Skeletal muscle satellite cell (primary cell): ENCODE measurements at regions not wholly inside any gene's neighbourhood (a gene's known extent, or its start where the extent isn't known, plus 50 kb on each side); places are given as distances from the start of the nearest gene placed in this dataset.

Experiments used
- H3K27me3 ChIP-seq: 2 replicates; pipeline ENCODE4 v1.7.0; 2013; ENCODE audit warnings: low read length; ENCODE audit not compliant: control insufficient read depth, insufficient read depth
- H3K36me3 ChIP-seq: 2 replicates; pipeline ENCODE4 v1.7.0; 2013; ENCODE audit warnings: mild to moderate bottlenecking, control low read depth, low read length; ENCODE audit not compliant: insufficient read depth
- H3K4me1 ChIP-seq: 2 replicates; pipeline ENCODE4 v1.7.0; 2013; ENCODE audit warnings: low read length; ENCODE audit not compliant: control insufficient read depth, insufficient read depth
- H3K4me2 ChIP-seq: 2 replicates; pipeline ENCODE4 v1.7.0; 2013; ENCODE audit warnings: mild to moderate bottlenecking, low read length
- H3K4me3 ChIP-seq: 2 replicates; pipeline ENCODE4 v1.7.0; 2013; ENCODE audit warnings: low read length
- H3K9ac ChIP-seq: 2 replicates; pipeline ENCODE4 v1.7.0; 2013; ENCODE audit warnings: mild to moderate bottlenecking, low read depth, low read length, moderate library complexity
- H3K9me3 ChIP-seq: replicated peaks from 2 replicates; pipeline ENCODE4 v1.7.0; 2013; ENCODE audit warnings: mild to moderate bottlenecking, control low read depth, low read length

DNA sequence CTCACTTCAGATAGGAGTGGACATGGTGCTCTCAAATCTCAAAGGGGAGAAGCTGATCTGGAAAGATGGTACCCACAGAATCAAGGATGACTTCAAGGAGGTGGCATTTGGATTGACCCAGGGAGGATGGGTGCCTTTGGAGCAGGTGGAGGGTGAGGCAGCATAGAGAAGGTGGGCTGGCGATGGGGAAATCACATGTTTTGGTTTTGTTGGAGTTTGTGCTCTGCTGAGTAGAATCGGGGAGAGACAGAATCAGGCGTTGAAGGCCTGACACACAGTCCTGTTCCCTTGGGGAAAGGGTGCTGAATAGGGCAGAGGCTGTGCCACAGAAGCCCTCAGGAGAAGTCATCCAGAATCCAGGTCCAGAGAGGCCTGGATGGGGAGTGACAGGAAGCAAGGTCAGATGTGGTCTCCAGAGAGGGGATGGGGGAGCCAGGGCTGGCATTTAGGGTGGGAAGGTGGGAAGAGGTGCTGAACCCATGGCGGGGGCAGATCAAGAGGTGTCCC lies 291.1 kb downstream of the GLRX3 start:
- Histone ChIP-seq H3K36me3 (no peaks in the 10 kb centered on the region), H3K9me3 (peaks cover 38% of the 10 kb centered on the region), H3K4me3 (no peak overlapping the region), H3K9ac (no peak overlapping the region), H3K4me2 (no peak overlapping the region), H3K27me3 (no peaks in the 10 kb centered on the region), H3K4me1 (no peaks in the 10 kb centered on the region)

DNA sequence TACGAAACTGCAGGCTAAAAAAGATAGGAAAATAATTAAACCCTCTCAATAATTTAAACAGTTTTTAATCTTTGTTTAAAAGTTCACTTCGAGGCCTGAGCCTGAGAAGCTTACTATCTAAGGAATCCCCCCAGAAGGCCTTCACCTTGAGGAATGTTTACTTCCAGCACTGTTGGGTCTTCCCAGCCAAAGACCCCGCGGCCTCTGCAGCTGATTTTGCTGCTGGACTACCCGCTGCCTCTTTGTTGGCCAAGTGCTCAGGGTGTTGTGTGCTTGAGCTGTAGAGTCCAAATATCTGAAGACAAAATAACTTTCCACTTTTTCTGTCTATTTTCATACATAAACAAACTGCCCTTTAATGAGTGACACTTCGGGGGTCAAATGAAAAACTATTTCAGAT lies 292.7 kb downstream of the GLRX3 start:
- Histone ChIP-seq H3K4me1 (no peaks in the 10 kb centered on the region), H3K36me3 (no peaks in the 10 kb centered on the region), H3K9ac (no peak overlapping the region), H3K4me3 (no peak overlapping the region), H3K4me2 (no peak overlapping the region), H3K27me3 (no peaks in the 10 kb centered on the region), H3K9me3 (peaks cover 32% of the 10 kb centered on the region)

DNA sequence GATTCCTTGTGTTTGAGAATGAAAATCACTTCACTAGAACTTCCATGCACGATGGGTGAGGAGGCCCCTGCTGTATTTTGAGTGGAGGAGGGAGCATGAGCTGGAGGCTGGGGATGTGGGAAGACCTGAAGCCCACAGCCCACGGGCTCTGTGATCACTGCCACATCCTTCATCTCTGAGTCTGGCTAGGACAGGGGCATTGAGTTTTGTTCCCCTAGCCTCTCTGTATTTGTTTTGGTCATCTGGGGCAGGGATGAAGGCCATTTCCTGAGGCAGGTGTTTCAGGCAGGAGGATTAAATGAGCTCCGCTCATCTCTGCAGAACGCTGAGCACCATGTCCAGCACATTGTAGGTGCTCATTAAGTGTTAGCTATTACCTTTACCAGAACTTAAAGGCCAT lies 293.6 kb downstream of the GLRX3 start:
- H3K27me3 ChIP-seq: no peaks in the 10 kb centered on the region
- no peak overlapping the region for H3K9ac ChIP-seq
- no peak overlapping the region for H3K4me3 ChIP-seq
- peaks cover 33% of the 10 kb centered on the region for H3K9me3 ChIP-seq
- no peak overlapping the region for H3K4me2 ChIP-seq
- H3K4me1 ChIP-seq: no peaks in the 10 kb centered on the region
- H3K36me3 ChIP-seq: no peaks in the 10 kb centered on the region

DNA sequence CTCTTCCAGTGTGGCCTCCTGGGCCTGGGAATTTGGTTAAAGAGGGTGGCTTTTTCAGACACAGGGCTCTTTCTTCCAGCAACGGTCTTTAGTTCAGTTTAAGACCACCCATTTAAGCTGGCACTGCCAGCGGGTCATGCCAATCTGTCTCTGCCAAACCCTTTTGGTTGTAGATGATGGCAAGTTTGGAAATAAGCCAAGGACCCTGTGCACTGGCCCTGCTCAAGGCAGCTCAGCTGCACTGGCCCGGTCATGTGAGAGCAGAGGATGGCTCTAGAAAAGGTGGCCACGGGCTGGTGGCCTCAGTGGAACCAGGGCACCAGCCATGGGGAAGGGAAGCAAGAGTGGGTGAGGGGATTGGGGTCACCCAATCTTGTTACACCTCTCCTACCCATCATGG lies 294.1 kb downstream of the GLRX3 start:
- H3K4me2 ChIP-seq: no peak overlapping the region
- no peak overlapping the region for H3K9ac ChIP-seq
- no peaks in the 10 kb centered on the region for H3K4me1 ChIP-seq
- no peak overlapping the region for H3K4me3 ChIP-seq
- peaks cover 33% of the 10 kb centered on the region for H3K9me3 ChIP-seq
- H3K36me3 ChIP-seq: no peaks in the 10 kb centered on the region
- no peaks in the 10 kb centered on the region for H3K27me3 ChIP-seq

- Histone ChIP-seq H3K4me1 (no peaks in the 10 kb centered on the region), H3K9me3 (peaks cover 28% of the 10 kb centered on the region), H3K9ac (no peak overlapping the region)
These were observed 294.9 kb downstream of the GLRX3 start for GRCh38 chr10:130430852-130431704.

GRCh38 chr10:130432271-130432670 lies 296.1 kb downstream of the GLRX3 start:
- Histone ChIP-seq H3K4me3 (no peak overlapping the region), H3K4me2 (no peak overlapping the region), H3K27me3 (no peaks in the 10 kb centered on the region), H3K4me1 (no peaks in the 10 kb centered on the region), H3K9ac (no peak overlapping the region), H3K36me3 (no peaks in the 10 kb centered on the region), H3K9me3 (peaks cover 25% of the 10 kb centered on the region)

More at GRCh38 chr10:130430852-130431704, 294.9 kb downstream of the GLRX3 start:
- H3K27me3 ChIP-seq: no peaks in the 10 kb centered on the region
- no peaks in the 10 kb centered on the region for H3K36me3 ChIP-seq
- H3K4me2 ChIP-seq: no peak overlapping the region
- H3K4me3 ChIP-seq: no peak overlapping the region

GRCh38 chr10:130432850-130433249 lies 296.7 kb downstream of the GLRX3 start:
- no peak overlapping the region for H3K4me3 ChIP-seq
- H3K4me1 ChIP-seq: no peaks in the 10 kb centered on the region
- H3K36me3 ChIP-seq: no peaks in the 10 kb centered on the region
- H3K27me3 ChIP-seq: no peaks in the 10 kb centered on the region
- no peak overlapping the region for H3K4me2 ChIP-seq
- no peak overlapping the region for H3K9ac ChIP-seq
- peaks cover 22% of the 10 kb centered on the region for H3K9me3 ChIP-seq

DNA sequence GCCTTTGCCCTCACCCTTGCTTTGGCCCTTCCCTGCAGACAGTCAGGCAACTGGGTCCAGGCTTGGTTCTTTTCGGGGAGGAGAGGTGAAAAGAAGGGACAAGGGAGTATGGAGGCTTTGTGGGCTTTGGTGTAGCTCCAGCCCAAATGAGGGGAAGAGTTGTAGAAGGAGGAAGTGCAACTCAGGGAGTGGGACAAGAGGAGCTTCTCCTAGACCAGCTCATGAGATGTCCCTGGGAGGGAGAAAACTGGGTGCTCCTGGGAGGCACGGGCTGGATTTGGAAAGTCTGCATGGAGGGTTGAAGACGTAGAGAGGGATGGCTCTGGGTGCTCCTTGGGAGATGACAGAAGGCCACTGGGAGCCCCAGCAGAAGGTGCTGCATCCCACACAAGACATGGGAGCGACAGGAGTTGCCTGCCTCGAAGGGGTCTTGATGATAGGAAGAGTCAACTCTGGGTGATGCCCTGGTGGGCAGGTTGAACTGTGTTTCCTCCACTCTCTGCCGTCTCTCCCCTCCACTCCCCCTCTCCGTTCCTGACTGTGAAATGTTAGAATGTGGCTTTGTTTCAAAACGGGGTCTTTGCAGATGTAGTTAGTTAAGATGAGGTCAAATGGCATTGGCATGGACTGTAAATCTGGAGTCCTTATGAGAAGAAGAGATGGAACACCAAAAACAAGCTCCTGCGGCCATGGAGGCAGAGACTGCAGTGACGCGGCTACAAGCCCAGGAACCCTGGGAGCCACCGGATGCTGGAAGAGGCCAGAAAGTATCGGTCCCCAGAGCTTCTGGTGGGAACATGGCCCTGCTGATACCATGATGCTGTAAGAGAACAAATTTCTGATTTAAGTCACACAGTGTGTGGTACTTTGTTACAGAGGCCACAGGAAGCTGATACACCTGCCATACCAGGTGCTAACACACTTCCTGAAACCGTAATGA lies 298.5 kb downstream of the GLRX3 start:
- Histone ChIP-seq H3K36me3 (no peaks in the 10 kb centered on the region), H3K4me1 (no peaks in the 10 kb centered on the region), H3K4me3 (no peak overlapping the region), H3K27me3 (no peaks in the 10 kb centered on the region), H3K9me3 (peaks cover 19% of the 10 kb centered on the region), H3K9ac (no peak overlapping the region), H3K4me2 (no peak overlapping the region)

DNA sequence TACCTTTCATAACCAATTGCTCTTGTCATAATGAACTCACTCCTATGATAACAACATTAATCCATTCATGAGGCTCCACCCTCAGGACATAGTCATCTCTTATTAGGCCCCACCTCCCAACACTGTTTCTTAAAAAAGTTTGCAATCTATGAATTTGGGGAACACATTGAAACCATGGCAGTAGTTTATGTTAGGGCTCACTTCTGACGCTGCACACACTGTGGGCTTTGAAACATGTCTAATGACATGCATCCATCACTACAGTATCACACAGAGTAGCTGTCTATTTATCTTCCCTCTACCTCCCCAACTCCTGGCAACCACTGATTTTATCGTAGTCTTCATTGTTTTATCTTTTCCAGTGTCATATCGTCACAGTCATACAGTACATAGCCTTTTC lies 299.8 kb downstream of the GLRX3 start:
- no peaks in the 10 kb centered on the region for H3K36me3 ChIP-seq
- H3K27me3 ChIP-seq: no peaks in the 10 kb centered on the region
- H3K4me1 ChIP-seq: no peaks in the 10 kb centered on the region
- H3K9me3 ChIP-seq: peaks cover 20% of the 10 kb centered on the region
- no peak overlapping the region for H3K4me3 ChIP-seq
- H3K4me2 ChIP-seq: no peak overlapping the region
- no peak overlapping the region for H3K9ac ChIP-seq

DNA sequence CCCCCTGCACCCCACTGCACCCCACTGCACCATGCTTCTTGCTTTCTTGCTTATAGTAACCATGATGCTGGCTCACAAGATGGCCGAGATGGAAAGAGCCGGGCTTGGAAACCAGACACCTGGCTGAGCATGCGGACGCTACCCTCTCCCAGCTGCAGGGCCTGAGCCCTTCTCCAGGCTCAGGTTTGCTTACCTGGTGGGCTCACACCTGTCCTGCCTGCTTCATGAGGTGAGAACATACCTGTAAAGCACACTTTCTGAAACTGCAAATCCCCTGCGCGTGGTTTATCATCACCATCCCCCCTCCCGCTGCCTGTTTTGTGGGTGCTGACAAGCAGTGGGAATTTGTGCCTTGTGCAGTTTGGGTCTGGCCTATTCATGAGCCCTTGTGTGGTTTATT lies 302.7 kb downstream of the GLRX3 start:
- no peak overlapping the region for H3K4me2 ChIP-seq
- H3K36me3 ChIP-seq: no peaks in the 10 kb centered on the region
- no peak overlapping the region for H3K9ac ChIP-seq
- H3K9me3 ChIP-seq: peaks cover 20% of the 10 kb centered on the region
- H3K4me3 ChIP-seq: no peak overlapping the region
- H3K4me1 ChIP-seq: no peaks in the 10 kb centered on the region
- no peaks in the 10 kb centered on the region for H3K27me3 ChIP-seq

GRCh38 chr10:130439766-130440165 lies 303.6 kb downstream of the GLRX3 start:
- H3K9ac ChIP-seq: no peak overlapping the region
- no peak overlapping the region for H3K4me2 ChIP-seq
- no peaks in the 10 kb centered on the region for H3K27me3 ChIP-seq
- H3K36me3 ChIP-seq: no peaks in the 10 kb centered on the region
- H3K9me3 ChIP-seq: peaks cover 17% of the 10 kb centered on the region
- no peak overlapping the region for H3K4me3 ChIP-seq
- H3K4me1 ChIP-seq: no peaks in the 10 kb centered on the region
